Fibroblast of peridontal ligament (primary cell): ENCODE measurements at regions not wholly inside any gene's neighbourhood (a gene's known extent, or its start where the extent isn't known, plus 50 kb on each side); places are given as distances from the start of the nearest gene placed in this dataset.

Source experiments
- DNase-seq: peaks from one replicate; pipeline ENCODE4 v3.0.0-alpha.2; 2010; ENCODE audit errors: extremely low read depth

- DNase-seq, result no peak
These were observed 170.9 kb downstream of the SLC6A15 start for GRCh38 chr12:84741692-84742091.

DNA sequence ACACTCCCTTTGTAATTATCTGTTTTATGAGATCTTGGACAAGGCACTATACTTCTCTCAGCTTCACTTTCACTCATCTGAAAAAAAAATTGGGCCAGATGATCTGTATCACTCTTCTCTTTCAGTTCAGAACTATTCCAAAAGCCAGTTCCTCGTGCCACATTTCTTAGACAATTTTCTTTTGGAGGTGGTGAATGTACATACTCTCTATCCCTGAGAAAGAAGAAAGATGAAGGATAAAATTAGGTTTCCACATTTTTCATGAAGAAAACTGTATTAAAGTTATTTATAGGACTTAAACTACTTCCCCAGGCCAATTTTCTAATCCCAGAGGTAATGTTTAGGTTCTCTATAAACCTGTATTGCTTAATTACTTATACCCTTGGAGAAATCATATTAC lies 171.6 kb downstream of the SLC6A15 start:
- no peak for DNase-seq

- no peak for DNase-seq
These were observed 172.0 kb downstream of the SLC6A15 start for GRCh38 chr12:84740602-84741001.

- DNase-seq, result peak; percentile 77
These were observed 174.1 kb downstream of the SLC6A15 start for GRCh38 chr12:84738481-84738972.

DNA sequence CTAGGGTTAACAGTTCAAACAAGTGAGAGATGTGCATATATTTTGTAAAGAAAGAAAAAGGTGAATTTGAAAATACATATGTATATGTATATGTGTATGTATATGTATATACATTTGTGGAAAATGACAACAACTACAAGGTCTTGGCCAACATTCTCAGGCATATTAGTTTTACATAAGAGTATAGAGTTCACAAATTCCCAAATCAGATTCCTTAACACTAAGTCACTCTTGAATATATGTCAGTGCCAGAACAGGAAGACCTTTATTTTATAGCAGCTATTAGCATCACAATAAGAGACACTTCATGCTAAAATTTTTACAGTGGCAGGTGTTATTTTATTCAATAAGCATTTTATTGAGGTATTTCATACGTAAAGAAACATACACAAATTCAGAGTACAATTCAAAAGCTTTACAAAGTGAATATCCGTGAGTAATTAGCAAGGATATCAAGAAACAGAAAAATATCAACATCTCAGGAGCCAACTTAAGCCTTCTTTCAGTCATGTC lies 179.7 kb downstream of the SLC6A15 start:
- no peak for DNase-seq

DNA sequence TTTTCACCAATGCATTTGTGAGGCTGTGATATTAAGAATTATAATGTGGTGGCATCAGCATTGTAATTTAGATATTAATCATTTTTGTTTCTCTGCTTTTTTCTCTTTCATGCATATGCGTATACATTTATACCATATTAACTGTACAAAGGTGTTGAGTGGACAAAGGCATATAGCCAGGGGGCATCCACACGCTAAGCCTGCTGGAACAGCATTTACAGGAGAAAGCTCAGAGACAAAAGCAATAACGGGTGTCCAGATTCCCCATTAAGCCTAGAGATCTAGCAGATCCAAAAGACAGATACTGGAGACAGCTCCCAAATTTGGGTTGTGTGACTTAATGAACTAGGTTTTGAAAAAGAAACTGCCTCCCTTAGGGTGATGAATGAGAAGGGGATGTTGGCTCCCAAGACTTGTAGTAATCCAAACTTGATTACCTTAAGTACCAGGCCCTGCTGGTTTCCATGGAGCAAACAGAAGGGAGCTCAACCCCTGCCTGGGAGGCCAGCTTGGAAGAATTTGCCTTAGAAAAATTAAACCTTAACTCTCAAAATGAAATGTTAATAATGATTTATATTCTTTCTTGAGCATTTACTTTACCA lies 181.9 kb downstream of the SLC6A15 start:
- DNase-seq, result no peak

GRCh38 chr12:84727961-84728360 lies 184.6 kb downstream of the SLC6A15 start:
- no peak for DNase-seq

- DNase-seq, result no peak
These were observed 185.8 kb downstream of the SLC6A15 start for GRCh38 chr12:84726780-84727179.

GRCh38 chr12:84723988-84724387 lies 188.6 kb downstream of the SLC6A15 start:
- no peak for DNase-seq

DNA sequence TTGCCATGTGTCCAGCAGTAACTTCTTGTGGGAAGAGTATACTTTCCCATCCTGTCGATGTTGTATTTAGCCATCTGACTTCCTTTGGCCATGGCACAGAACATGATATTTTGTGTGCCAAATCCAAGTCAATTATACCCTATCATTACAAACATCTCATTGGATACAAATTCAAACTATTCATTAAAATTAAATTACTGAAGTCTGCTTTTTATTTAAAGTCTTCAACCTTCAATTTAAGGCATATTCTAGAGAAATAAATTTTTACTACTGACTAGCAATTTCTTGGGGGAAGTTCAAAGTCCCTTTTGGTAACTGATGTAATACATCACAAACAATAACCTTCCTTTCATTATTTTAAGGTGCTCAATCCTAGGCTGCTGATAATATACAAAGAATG lies 192.6 kb downstream of the SLC6A15 start:
- DNase-seq, result no peak

- DNase-seq, result no peak
These were observed 193.7 kb downstream of the SLC6A15 start for GRCh38 chr12:84718906-84719305.

DNA sequence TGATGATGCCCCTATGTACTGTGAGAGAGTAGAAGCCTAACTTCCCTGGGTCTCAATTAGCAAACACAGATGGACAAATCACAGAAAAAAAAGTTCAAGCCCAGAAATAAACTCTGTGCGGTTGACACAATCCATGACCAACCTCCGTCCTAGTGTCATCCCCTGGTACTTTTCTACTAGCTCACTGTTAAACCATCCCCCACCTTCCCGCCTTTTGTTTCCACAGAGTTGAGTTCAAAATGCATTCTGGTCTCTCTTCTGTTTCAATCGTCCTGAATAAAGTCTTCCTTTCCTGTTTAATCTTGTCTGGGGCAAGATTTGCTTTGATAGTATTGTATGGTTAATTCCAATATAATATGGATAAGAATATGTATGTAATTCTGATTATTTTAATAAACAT lies 199.9 kb downstream of the SLC6A15 start:
- no peak for DNase-seq

DNA sequence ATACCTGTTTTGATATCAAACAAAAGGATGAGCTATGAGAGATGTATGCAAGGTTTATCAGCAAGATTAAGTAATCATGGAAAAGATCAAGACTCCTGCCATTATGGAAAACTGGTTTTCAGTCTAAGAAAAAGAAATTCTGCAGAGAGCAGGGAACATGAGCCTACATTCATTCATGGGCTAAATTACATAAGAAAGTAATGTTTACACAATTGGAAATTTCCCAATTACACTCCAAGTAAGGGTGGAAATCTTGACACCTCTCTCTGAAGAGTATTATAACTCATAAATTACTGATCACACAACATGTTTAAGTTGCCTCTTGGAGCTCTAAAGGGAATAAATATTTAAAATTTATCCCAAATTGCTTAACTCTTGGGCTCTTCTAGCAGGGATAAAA lies 206.2 kb downstream of the SLC6A15 start:
- no peak for DNase-seq

DNA sequence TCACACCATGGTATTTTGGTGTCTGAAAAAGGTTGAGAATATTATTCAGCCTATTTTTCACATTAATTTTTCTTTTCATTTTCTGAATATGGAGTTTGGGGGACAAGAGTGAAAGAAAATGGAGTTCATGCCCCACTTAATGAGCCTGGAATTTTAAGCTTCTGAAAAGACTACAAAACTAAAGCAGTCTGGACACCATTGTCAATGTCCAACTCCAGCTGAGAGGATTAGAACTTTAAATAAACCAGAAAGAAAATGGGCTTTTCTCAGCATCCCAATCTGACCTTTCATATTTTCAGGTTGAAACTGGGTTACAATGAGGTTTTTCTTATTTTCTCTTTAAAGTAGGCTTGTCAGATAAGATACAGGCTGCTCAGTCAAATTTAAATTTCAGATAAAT lies 207.7 kb downstream of the SLC6A15 start:
- DNase-seq, result no peak

DNA sequence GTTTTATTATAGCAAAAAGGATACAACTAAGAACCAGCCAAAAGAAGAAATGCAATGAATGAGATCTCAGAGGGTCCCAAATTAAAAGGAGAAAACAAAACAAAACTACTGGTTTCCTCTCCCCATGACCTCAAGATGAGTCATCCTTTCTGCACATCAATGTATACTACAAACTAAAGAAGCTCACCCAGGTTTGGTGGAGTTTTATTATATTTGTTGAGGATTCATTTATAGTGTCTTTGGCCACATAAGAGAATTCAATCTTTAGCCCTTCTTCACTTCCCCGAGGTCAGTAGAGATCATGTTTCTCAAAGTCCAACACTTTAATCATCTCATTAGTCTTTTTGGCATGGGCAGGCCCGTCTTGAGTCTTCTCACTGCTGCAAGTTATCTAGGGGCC lies 210.6 kb downstream of the SLC6A15 start:
- peak; percentile 5 for DNase-seq

- peak; percentile 7 for DNase-seq
These were observed 211.6 kb downstream of the SLC6A15 start for GRCh38 chr12:84701041-84701440.

DNA sequence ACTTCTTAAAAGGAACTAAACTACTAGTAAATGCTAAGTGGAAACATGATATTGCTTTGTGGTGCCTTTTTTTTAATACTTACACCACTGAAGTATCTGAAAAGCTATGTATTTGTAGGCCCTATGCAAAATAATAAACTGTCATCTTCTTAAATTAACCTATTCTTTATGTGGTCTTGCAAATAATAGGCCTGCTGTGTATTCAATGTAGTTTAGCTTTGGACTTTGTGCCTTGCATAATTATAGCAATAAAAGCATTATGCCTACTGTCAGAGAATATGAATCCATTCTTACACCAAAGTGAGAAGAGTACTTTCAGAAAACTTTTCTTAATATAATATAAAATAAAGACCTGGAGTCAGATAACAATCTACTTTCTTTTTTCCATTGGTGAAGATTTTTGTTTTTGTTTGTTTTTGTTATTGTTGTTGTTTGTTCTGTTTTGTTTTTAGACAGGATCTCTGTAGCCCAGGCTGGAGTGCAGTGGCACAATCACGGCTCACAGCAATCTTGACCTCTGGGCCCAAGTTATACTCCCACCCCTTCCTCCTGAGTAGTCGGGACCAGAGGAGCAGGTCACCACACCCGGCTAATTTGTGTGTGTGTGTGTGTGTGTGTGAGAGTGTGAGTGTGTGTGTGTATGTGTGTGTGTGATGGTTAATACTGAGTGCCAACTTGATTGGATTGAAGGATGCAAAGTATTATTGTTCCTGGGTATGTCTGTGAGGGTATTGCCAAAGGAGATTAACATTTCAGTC lies 213.8 kb downstream of the SLC6A15 start:
- DNase-seq, result no peak

GRCh38 chr12:84696908-84697540 lies 215.6 kb downstream of the SLC6A15 start:
- DNase-seq, result peak; percentile 16

DNA sequence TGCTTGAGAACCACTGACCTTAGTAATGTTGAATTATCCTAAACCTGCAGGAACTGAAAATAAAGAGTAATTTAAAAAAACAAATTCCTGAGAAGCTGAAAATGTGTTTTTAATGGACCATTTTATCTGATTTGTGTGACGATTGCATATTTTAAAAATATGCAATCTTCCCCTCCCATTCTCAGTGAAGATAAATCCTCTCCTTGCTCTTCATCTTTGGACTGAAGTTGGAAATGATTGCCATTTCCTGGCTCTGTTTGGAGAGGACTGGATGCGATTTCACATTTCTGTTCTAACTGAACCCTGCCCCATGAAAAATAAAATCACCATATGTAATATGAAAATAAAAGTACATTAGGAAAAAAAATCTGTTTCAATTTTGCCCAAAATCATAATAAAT lies 216.3 kb downstream of the SLC6A15 start:
- no peak for DNase-seq

DNA sequence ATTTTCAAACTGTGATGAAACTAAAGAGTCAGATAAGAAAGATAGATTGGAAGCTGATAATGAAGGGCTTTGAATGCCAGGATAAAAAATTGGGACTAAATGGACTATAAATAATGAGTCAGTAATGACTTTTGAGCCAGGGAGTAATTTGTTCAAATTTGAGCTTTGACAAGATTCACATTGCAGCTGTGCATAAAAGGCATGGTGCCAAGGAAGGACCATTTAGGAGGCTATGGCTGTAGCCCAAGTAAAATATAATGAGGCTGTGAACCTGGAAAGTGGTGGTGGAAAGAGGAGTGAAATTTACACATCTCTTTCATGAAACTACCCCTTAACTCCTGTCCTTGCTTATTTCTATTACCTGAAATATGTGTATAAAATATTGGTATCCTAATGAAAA lies 218.5 kb downstream of the SLC6A15 start:
- no peak for DNase-seq

DNA sequence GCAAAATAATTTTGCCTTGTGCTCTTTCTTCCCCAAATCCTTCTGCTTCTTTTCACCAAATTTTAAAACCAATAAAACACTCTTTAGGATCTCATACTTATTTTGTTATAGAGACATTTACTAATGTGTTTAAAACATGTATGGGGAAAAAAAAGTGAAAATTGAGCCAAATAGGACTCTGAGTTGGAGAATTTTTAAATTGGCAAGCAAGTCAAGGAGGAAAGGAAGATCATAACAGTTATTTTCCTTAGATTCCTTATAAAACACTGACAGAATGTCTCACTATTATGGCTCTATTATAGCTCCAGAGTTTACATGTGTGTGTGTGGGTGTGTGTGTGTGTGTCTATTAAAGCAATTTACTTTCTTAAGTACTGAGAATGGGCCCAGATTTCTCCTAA lies 220.5 kb downstream of the SLC6A15 start:
- no peak for DNase-seq

DNA sequence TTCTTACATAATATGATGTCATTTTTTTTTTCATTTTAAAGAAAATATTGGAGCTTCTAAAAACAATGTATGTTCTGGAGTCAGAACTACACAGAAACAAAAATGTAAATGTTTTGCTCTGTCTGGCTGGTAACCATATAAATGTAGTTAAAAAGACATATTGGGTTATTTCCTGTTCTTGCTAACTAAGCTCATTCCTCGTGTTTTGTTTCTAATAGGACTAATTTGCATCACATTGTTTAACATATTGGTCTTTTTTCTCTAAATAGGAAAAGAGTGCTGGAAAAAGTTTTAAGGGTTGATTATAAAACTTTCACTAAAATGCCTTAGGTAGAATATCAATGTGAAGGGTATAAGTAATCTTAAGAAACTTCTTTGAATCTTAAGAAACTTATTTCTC lies 221.3 kb downstream of the SLC6A15 start:
- DNase-seq, result no peak

DNA sequence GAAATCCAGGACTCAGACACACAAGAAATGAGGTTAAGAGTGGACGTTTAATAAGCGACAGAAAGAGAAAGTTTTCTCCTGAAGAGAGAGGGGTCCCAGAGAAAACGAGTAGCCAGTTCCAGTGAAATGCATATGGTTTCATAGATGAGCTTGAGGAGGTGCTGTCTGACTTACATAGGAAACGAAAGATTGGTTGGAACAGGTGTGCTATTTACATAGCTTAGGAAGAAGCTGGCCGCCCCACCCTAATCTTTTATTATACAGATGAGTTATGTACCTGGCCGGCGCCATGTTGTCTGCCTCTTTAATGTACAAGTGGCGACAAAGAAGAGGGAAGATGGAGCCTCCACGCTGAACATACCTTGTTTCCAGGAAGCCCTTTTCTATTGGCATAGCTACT lies 223.0 kb downstream of the SLC6A15 start:
- no peak for DNase-seq
